ENCODE measurements at regions not wholly inside any gene's neighbourhood (a gene's known extent, or its start where the extent isn't known, plus 50 kb on each side); places are given as distances from the start of the nearest gene placed in this dataset.

- no peaks in the 10 kb centered on the region for H3K9me3 Mint-ChIP-seq (ENCODE audit: unreplicated experiment)
- DNase-seq: no peak
- no peak overlapping the region for H3K27ac Mint-ChIP-seq (ENCODE audit: unreplicated experiment)
- no peaks in the 10 kb centered on the region for H3K4me1 Mint-ChIP-seq (ENCODE audit: low read depth, unreplicated experiment)
- no peak for TF ChIP-seq CTCF (IDR thresholded peaks at IDR 0.05; ENCODE audit: partially characterized antibody, unreplicated experiment)
- H3K27me3 Mint-ChIP-seq (ENCODE audit: unreplicated experiment): no peaks in the 10 kb centered on the region
- no peak overlapping the region for H3K4me3 Mint-ChIP-seq (ENCODE audit: unreplicated experiment)
- no peaks in the 10 kb centered on the region for H3K36me3 Mint-ChIP-seq (ENCODE audit: unreplicated experiment)
Observed at GRCh38 chr16:49140618-49141017, 141.0 kb downstream of the CBLN1 start.

- no peak for TF ChIP-seq CTCF (IDR thresholded peaks at IDR 0.05; ENCODE audit: partially characterized antibody, unreplicated experiment)
- no peaks in the 10 kb centered on the region for H3K9me3 Mint-ChIP-seq (ENCODE audit: unreplicated experiment)
- peaks cover 3% of the 10 kb centered on the region for H3K27me3 Mint-ChIP-seq (ENCODE audit: unreplicated experiment)
- no peaks in the 10 kb centered on the region for H3K36me3 Mint-ChIP-seq (ENCODE audit: unreplicated experiment)
- no peak for DNase-seq
- no peaks in the 10 kb centered on the region for H3K4me1 Mint-ChIP-seq (ENCODE audit: low read depth, unreplicated experiment)
- H3K27ac Mint-ChIP-seq (ENCODE audit: unreplicated experiment): no peak overlapping the region
- no peak overlapping the region for H3K4me3 Mint-ChIP-seq (ENCODE audit: unreplicated experiment)
Observed at GRCh38 chr16:49130397-49130796, 151.2 kb downstream of the CBLN1 start.

- peaks cover 3% of the 10 kb centered on the region for H3K27me3 Mint-ChIP-seq (ENCODE audit: unreplicated experiment)
- no peak for TF ChIP-seq CTCF (IDR thresholded peaks at IDR 0.05; ENCODE audit: partially characterized antibody, unreplicated experiment)
- H3K27ac Mint-ChIP-seq (ENCODE audit: unreplicated experiment): no peak overlapping the region
- H3K36me3 Mint-ChIP-seq (ENCODE audit: unreplicated experiment): no peaks in the 10 kb centered on the region
- no peak overlapping the region for H3K4me3 Mint-ChIP-seq (ENCODE audit: unreplicated experiment)
- no peaks in the 10 kb centered on the region for H3K4me1 Mint-ChIP-seq (ENCODE audit: low read depth, unreplicated experiment)
- no peak for DNase-seq
- H3K9me3 Mint-ChIP-seq (ENCODE audit: unreplicated experiment): no peaks in the 10 kb centered on the region
Observed at GRCh38 chr16:49129935-49130334, 151.7 kb downstream of the CBLN1 start.

- Mint-ChIP-seq H3K27ac (ENCODE audit: unreplicated experiment) (no peak overlapping the region), H3K36me3 (ENCODE audit: unreplicated experiment) (no peaks in the 10 kb centered on the region), H3K4me1 (ENCODE audit: low read depth, unreplicated experiment) (no peaks in the 10 kb centered on the region), H3K27me3 (ENCODE audit: unreplicated experiment) (no peaks in the 10 kb centered on the region), H3K4me3 (ENCODE audit: unreplicated experiment) (no peak overlapping the region), H3K9me3 (ENCODE audit: unreplicated experiment) (no peaks in the 10 kb centered on the region)
- TF ChIP-seq CTCF (IDR thresholded peaks at IDR 0.05; ENCODE audit: partially characterized antibody, unreplicated experiment): no peak
- no peak for DNase-seq
Observed at GRCh38 chr16:49128740-49129139, 152.9 kb downstream of the CBLN1 start.

GRCh38 chr16:49127103-49127502, 154.5 kb downstream of the CBLN1 start:
- no peak overlapping the region for H3K27ac Mint-ChIP-seq (ENCODE audit: unreplicated experiment)
- DNase-seq: no peak
- no peaks in the 10 kb centered on the region for H3K36me3 Mint-ChIP-seq (ENCODE audit: unreplicated experiment)
- TF ChIP-seq CTCF (IDR thresholded peaks at IDR 0.05; ENCODE audit: partially characterized antibody, unreplicated experiment): no peak
- H3K9me3 Mint-ChIP-seq (ENCODE audit: unreplicated experiment): no peaks in the 10 kb centered on the region
- no peaks in the 10 kb centered on the region for H3K27me3 Mint-ChIP-seq (ENCODE audit: unreplicated experiment)
- no peak overlapping the region for H3K4me3 Mint-ChIP-seq (ENCODE audit: unreplicated experiment)
- no peaks in the 10 kb centered on the region for H3K4me1 Mint-ChIP-seq (ENCODE audit: low read depth, unreplicated experiment)

Measured in glutamatergic neuron (in vitro differentiated cells).